GM23338 (cell line): ENCODE measurements at regions not wholly inside any gene's neighbourhood (a gene's known extent, or its start where the extent isn't known, plus 50 kb on each side); places are given as distances from the start of the nearest gene placed in this dataset.

ENCODE experiments used
- ATAC-seq: fragments of 200-7000 bp; cut with Tn5 transposase; 3 replicates; pipeline ENCODE4 v1.9.1; 2020
- DNase-seq: peaks from one replicate; pipeline ENCODE4 v3.0.0-alpha.2; 2015; ENCODE audit warnings: low spot score
- H2AFZ ChIP-seq: fragments of 200-600 bp; sonication (generic); 2 replicates; pipeline ENCODE4 v1.8.0; 2016; ENCODE audit warnings: antibody characterized with exemption, mild to moderate bottlenecking, moderate library complexity
- H3F3A ChIP-seq: fragments of 200-600 bp; sonication (generic); replicated peaks from 2 replicates; pipeline ENCODE4 v1.8.0; 2017; ENCODE audit warnings: antibody characterized with exemption, mixed run types, low read depth
- H3K27ac ChIP-seq: fragments of 200-600 bp; sonication (generic); 2 replicates; pipeline ENCODE4 v1.6.1; 2016; ENCODE audit warnings: low read depth
- H3K27me3 ChIP-seq: fragments of 200-600 bp; sonication (generic); 2 replicates; pipeline ENCODE4 v1.8.0; 2016; ENCODE audit warnings: mild to moderate bottlenecking, mixed run types, moderate library complexity; ENCODE audit not compliant: insufficient read depth
- H3K36me3 ChIP-seq: fragments of 200-600 bp; sonication (generic); 2 replicates; pipeline ENCODE4 v1.8.0; 2016; ENCODE audit warnings: mild to moderate bottlenecking; ENCODE audit not compliant: insufficient read depth
- H3K4me1 ChIP-seq: fragments of 200-600 bp; sonication (generic); 2 replicates; pipeline ENCODE4 v1.8.0; 2016; ENCODE audit warnings: mild to moderate bottlenecking, moderate library complexity; ENCODE audit not compliant: insufficient read depth
- H3K4me2 ChIP-seq: fragments of 200-600 bp; sonication (generic); 2 replicates; pipeline ENCODE4 v1.7.1; 2017; ENCODE audit warnings: mixed run types
- H3K4me3 ChIP-seq: fragments of 200-600 bp; sonication (generic); 2 replicates; pipeline ENCODE4 v1.6.1; 2016; ENCODE audit warnings: mixed run types
- H3K79me2 ChIP-seq: fragments of 200-600 bp; sonication (generic); replicated peaks from 2 replicates; pipeline ENCODE4 v1.8.0; 2017; ENCODE audit warnings: mild to moderate bottlenecking; ENCODE audit not compliant: insufficient read depth
- H3K9me2 ChIP-seq: fragments of 200-600 bp; sonication (generic); 2 replicates; pipeline ENCODE4 v1.8.0; 2017; ENCODE audit not compliant: insufficient read depth
- H4K20me1 ChIP-seq: fragments of 200-600 bp; sonication (generic); replicated peaks from 2 replicates; pipeline ENCODE4 v1.8.0; 2017; ENCODE audit warnings: mild to moderate bottlenecking; ENCODE audit not compliant: insufficient read depth
- H3K27ac Mint-ChIP-seq: 2 replicates; pipeline ENCODE4 v1.8.0; 2020; ENCODE audit warnings: inconsistent platforms, mild to moderate bottlenecking, moderate library complexity, mixed read lengths
- H3K27me3 Mint-ChIP-seq: 3 replicates; pipeline ENCODE4 v1.8.0; 2022; ENCODE audit warnings: low read depth, mild to moderate bottlenecking, moderate library complexity, mixed read lengths, inconsistent platforms; ENCODE audit not compliant: insufficient read depth, poor library complexity
- H3K36me3 Mint-ChIP-seq: 3 replicates; pipeline ENCODE4 v1.8.0; 2021; ENCODE audit warnings: low read depth, mild to moderate bottlenecking, inconsistent platforms, moderate library complexity, mixed read lengths
- H3K4me1 Mint-ChIP-seq: 3 replicates; pipeline ENCODE4 v1.8.0; 2020; ENCODE audit warnings: mild to moderate bottlenecking, inconsistent platforms, mixed read lengths
- H3K4me3 Mint-ChIP-seq: 3 replicates; pipeline ENCODE4 v1.8.0; 2021; ENCODE audit warnings: moderate library complexity, mild to moderate bottlenecking, inconsistent platforms, mixed read lengths
- H3K9me3 Mint-ChIP-seq: 3 replicates; pipeline ENCODE4 v1.8.0; 2020; ENCODE audit warnings: moderate library complexity, mild to moderate bottlenecking, inconsistent platforms, mixed read lengths
- CTCF ChIP-seq, 2 experiments: fragments of 200-600 bp in 1 of 2; sonication (generic) in 1 of 2; conservative IDR thresholded peaks; 2 replicates each; pipeline versions ENCODE4 v1.5.1 to v1.6.1; 2016 to 2017; ENCODE audit warnings: antibody characterized with exemption in 2 of 2, low read depth in 2 of 2, mild to moderate bottlenecking in 2 of 2, moderate library complexity in 1 of 2
- EZH2 ChIP-seq: fragments of 200-600 bp; sonication (generic); IDR thresholded peaks from one replicate; pipeline ENCODE4 v1.8.0; 2017; ENCODE audit warnings: antibody characterized with exemption, mild to moderate bottlenecking, low read depth; ENCODE audit not compliant: unreplicated experiment
- JUNB ChIP-seq: IDR thresholded peaks from one replicate; pipeline ENCODE4 v1.6.1; 2016; ENCODE audit warnings: antibody characterized with exemption; ENCODE audit not compliant: unreplicated experiment
- NANOG ChIP-seq: IDR thresholded peaks from 2 replicates; pipeline ENCODE4 v1.6.1; 2016; ENCODE audit warnings: antibody characterized with exemption, borderline replicate concordance
- ZNF331 ChIP-seq: fragments of 250-450 bp; sonication (Bioruptor Pico); IDR thresholded peaks from 2 replicates; pipeline ENCODE4 v1.5.0; 2020; ENCODE audit warnings: low read depth, mild to moderate bottlenecking, moderate library complexity

- TF ChIP-seq CTCF (conservative IDR thresholded peaks at IDR 0.05; ENCODE audit: low read depth in 2 of 2) (no peak), JUNB (no peak), ZNF331 (CRISPR knock-in tag) (no peak), EZH2 (no peak)
Observed at GRCh38 chr4:180058691-180059215, 2184.4 kb upstream of the TENM3 start (continued).

DNA sequence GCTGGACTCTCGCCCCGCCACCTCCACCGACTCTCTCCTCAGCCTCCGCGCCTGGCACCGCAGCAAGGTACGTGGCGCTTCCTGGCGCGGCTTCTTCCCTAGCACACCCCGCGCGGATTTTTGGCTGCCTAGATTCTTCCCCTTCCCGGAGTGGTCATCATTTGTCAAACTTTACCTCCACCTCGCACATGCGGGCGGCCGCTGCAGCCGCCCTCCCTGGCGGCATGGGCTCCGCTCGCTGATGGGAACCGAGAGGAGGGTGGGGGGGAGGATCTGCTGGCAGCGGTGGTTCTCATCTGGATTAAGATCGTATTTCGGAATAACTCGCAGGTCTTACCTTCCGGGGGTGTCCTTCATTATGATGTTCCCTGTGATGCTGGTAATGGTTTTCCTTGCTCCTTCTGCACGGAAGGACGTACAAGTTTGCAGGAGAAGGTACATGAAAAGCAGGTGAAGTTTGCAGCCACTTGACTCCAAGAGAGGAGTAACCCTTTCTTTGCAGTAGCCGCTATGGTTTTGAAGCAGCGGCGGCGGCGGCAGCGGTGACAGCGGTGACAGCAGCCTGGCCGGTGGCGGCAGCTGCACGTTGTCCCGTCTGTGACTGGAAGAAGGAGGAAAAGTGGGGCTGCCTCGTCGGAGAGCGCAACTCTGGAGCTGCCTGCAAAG, 2183.9 kb upstream of the TENM3 start:
- no peak overlapping the region for H3K27ac ChIP-seq

DNA sequence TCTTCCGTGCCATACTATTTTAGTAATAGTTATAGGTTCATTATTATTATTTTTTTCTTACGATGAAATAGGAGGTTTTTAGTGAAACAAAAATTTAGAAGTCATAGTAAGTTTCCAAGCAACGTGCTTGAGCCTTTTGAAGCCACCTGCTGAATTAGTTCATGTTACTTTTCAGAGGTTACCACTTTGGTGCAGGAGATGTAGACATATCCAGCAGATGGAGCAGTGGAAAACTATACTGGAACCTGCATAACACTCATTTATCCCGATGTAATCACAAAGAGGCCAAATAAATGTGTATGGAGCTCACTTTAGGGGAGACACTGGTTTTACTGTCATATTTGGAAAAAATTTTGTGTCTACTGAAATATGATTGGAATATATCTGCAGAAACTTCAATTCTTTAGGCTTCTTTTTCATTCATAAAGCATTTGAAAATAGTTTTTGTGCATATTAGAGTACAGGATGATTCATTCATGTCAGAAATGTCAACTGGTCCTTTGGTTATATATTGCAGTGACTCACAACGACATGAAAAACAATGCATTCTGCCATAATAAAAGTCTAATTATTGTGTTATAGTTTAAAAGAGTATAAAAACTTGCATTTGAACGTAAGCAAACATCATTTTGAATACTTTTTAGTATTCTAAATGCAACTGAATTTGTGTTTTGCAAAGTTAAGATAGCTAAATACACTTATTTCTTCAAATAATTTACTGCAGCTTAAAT, 2182.9 kb upstream of the TENM3 start:
- Histone ChIP-seq H3K4me3 (peak overlapping the region; percentile 92), H3K9me2 (no peaks in the 10 kb centered on the region), H3K4me1 (peaks cover 5% of the 10 kb centered on the region), H3F3A (no peaks in the 10 kb centered on the region), H3K4me2 (peak overlapping the region; percentile 99), H4K20me1 (no peaks in the 10 kb centered on the region), H2AFZ (no peak overlapping the region; the same call in 1 of the 2 replicates), H3K79me2 (no peaks in the 10 kb centered on the region), H3K36me3 (no peaks in the 10 kb centered on the region), H3K27ac (no peak overlapping the region), H3K27me3 (peaks cover 33% of the 10 kb centered on the region)
- ATAC-seq (no peak), DNase-seq (peak; percentile 23)
- Mint-ChIP-seq H3K4me1 (peaks cover 14% of the 10 kb centered on the region), H3K27me3 (peaks cover 17% of the 10 kb centered on the region), H3K4me3 (peak overlapping the region; percentile 93), H3K27ac (no peak overlapping the region), H3K9me3 (no peaks in the 10 kb centered on the region), H3K36me3 (no peaks in the 10 kb centered on the region; the same call in 2 of the 3 replicates)
- no peak for TF ChIP-seq NANOG
- peak; percentile 31 to 48; a peak in 2 of 4 replicates for TF ChIP-seq CTCF (conservative IDR thresholded peaks at IDR 0.05; ENCODE audit: low read depth in 2 of 2)

More for the DNA sequence above, 2183.9 kb upstream of the TENM3 start:
- TF ChIP-seq EZH2 (peak; percentile 59), JUNB (no peak)
- H4K20me1 ChIP-seq, result no peaks in the 10 kb centered on the region
- no peaks in the 10 kb centered on the region for H3K79me2 ChIP-seq
- H3K4me1 ChIP-seq, result peaks cover 5% of the 10 kb centered on the region
- peak overlapping the region; percentile 99 for H2AFZ ChIP-seq
- H3F3A ChIP-seq, result no peaks in the 10 kb centered on the region
- H3K4me2 ChIP-seq, result peak overlapping the region; percentile 99
- H3K27me3 ChIP-seq, result peaks cover 33% of the 10 kb centered on the region
- no peaks in the 10 kb centered on the region for H3K9me3 Mint-ChIP-seq
- no peak overlapping the region for H3K27ac Mint-ChIP-seq
- H3K36me3 Mint-ChIP-seq, result no peaks in the 10 kb centered on the region; the same call in 2 of the 3 replicates
- DNase-seq (peak; percentile 55), ATAC-seq (peak; percentile 15)
- H3K4me3 Mint-ChIP-seq, result peak overlapping the region; percentile 93
- H3K9me2 ChIP-seq, result no peaks in the 10 kb centered on the region
- peaks cover 17% of the 10 kb centered on the region for H3K27me3 Mint-ChIP-seq
- peaks cover 14% of the 10 kb centered on the region for H3K4me1 Mint-ChIP-seq
- no peaks in the 10 kb centered on the region for H3K36me3 ChIP-seq
- H3K4me3 ChIP-seq, result peak overlapping the region; percentile 92
